Motor neuron (in vitro differentiated cells): ENCODE measurements at regions not wholly inside any gene's neighbourhood (a gene's known extent, or its start where the extent isn't known, plus 50 kb on each side); places are given as distances from the start of the nearest gene placed in this dataset.

Source experiments
- ATAC-seq, 8 experiments: fragments of 200-7000 bp; cut with Tn5 transposase; replicated peaks in 6 of 8; 2 replicates each; pipeline ENCODE4 v1.8.0; 2021; ENCODE audit warnings: mild to moderate bottlenecking in 8 of 8, moderate library complexity in 8 of 8
- H3K27ac ChIP-seq, 2 donors: fragments of 250-450 bp; sonication (Bioruptor Pico); 2 replicates each; pipeline ENCODE4 v1.9.0; 2021; ENCODE audit warnings: antibody characterized with exemption in 2 of 2, mild to moderate bottlenecking in 2 of 2, moderate library complexity in 1 of 2
- H3K4me1 ChIP-seq, 2 donors: fragments of 250-450 bp; sonication (Bioruptor Pico); replicated peaks in 1 of 2; 2 replicates each; pipeline ENCODE4 v1.6.1; 2021; ENCODE audit warnings: antibody characterized with exemption in 2 of 2, mild to moderate bottlenecking in 2 of 2, moderate library complexity in 1 of 2
- H3K4me3 ChIP-seq, 5 donors: fragments of 250-450 bp; sonication (Bioruptor Pico); 2 replicates each; pipeline ENCODE4 v1.9.0; 2021; ENCODE audit warnings: antibody characterized with exemption in 5 of 5, mild to moderate bottlenecking in 5 of 5, moderate library complexity in 4 of 5
- WGBS, 10 experiments: fragments of 450-650 bp; shearing (Covaris generic); methylation state at CpG; one replicate each; pipeline ENCODE4 v1.0.0; 2022; 5-methylcytosine and 5-hydroxymethylcytosine counted together
- in situ Hi-C, 9 experiments: fragments of 400-800 bp; cut with MboI; loops; one replicate each; pipeline ENCODE4 v1.15.0; 2021; ENCODE audit warnings: low sequenced_read_pairs in 9 of 9, low pct_unique_long_range_greater_than_20kb in 2 of 9; ENCODE audit not compliant: unreplicated experiment in 9 of 9

DNA sequence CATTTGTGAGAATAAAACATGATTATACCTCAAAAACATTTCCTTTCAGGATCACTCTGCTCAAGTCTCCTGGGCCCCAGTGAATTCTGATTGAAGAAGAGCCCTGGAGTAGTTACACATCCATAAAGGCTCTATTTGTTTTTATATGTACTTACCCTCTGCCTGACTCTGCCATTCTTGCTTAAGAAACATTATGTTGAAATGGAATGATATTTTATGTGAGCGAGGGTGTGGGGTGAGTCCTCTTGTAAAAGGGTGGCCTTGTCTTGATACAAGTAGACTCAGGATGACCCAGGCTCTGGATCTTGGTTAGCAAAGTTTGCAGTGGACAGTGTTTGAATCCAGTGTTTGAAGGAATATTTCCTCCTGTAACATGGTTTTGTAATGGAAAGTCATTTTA lies 215.4 kb upstream of the PREP start:
- Histone ChIP-seq H3K27ac (no peak overlapping the region), H3K4me3 (no peak overlapping the region), H3K4me1 (no peaks in the 10 kb centered on the region)
- no peak for ATAC-seq
- WGBS, 10 experiments = 60 to 100% (median 85%) methylated on average over 1 of the region's 1 CpG; no CpG with 5 or more reads in 2 of the 10 experiments
- in situ Hi-C loops = no loop called here

DNA sequence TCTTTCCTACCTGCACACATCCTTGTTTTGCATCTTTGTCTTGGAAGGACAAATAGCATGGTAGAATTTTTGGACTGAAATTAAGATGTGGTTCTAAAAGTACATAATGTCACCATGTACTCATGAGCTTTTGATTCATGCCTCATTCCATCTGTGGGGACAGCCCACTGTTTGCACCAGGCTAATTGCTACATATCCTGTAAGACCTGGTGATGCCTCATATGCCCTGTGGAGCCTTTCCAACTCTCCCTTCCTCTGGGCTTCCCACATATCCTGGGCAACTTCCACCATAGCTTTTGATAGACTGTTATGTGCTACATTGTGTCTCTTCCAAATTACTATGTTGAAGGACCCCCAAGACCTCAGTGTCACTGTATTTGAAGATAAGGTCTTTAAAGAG lies 213.6 kb upstream of the PREP start:
- in situ Hi-C loops = no loop called here

GRCh38 chr6:105611606-105612005 lies 208.7 kb upstream of the PREP start:
- Histone ChIP-seq H3K27ac (no peak overlapping the region), H3K4me1 (peaks cover 0 to 2% of the 10 kb centered on the region in 2 donors), H3K4me3 (no peak overlapping the region)
- in situ Hi-C loops = no loop called here
- ATAC-seq = peak in 1 of 8 experiments; percentile 26
- 0 to 100% (median 67%) methylated on average over 1 to 2 of the region's 2 CpGs; no CpG with 5 or more reads in 1 of the 10 experiments for WGBS, 10 experiments

More for the DNA sequence above, 213.6 kb upstream of the PREP start:
- Histone ChIP-seq H3K4me3 (no peak overlapping the region), H3K27ac (no peak overlapping the region), H3K4me1 (no peaks in the 10 kb centered on the region)
- ATAC-seq = no peak

DNA sequence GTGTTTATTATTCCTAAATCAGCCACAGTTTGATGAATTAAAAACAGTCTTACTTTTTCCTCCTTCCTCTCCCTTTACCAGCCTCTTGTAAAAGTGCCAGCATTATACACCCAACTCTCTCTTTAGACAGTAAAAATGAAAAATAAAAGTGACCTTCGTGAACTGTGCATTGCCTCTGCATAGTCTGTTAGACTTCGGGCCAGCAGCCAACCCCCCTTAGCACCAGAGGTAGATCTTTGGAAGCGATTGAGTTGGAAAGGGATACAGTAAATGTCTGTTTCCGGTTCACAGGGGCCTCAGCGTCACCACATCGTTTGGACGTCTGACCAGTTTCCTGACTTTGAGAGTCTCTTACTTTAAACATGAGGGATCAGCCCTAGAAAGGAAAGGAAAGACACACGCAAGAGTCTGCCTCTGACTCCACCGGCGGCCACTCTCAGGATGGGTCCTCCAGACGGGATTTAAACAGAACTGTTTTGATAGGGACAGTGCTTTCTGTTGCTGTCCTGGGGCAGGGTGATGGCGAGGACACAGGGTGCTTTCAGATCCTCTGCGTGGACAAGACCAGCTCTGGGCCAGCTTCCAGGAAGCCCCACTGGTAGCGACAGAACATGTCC lies 206.6 kb upstream of the PREP start:
- no peak overlapping the region for H3K4me3 ChIP-seq
- peaks cover 4 to 12% of the 10 kb centered on the region in 2 donors for H3K4me1 ChIP-seq
- no peak overlapping the region for H3K27ac ChIP-seq
- in situ Hi-C loops = no loop called here
- no peak for ATAC-seq
- WGBS, 10 experiments = 64 to 100% (median 90%) methylated on average over 1 to 13 of the region's 14 CpGs

GRCh38 chr6:105608711-105609374 lies 206.0 kb upstream of the PREP start:
- Histone ChIP-seq H3K4me1 (peaks cover 10 to 18% of the 10 kb centered on the region in 2 donors), H3K4me3 (no peak overlapping the region), H3K27ac (no peak overlapping the region)
- in situ Hi-C loops = no loop called here
- ATAC-seq = peak in 3 of 8 experiments; percentile 70 to 87 (median 86)
- WGBS, 10 experiments = 10 to 100% (median 83%) methylated on average over 1 to 10 of the region's 10 CpGs

DNA sequence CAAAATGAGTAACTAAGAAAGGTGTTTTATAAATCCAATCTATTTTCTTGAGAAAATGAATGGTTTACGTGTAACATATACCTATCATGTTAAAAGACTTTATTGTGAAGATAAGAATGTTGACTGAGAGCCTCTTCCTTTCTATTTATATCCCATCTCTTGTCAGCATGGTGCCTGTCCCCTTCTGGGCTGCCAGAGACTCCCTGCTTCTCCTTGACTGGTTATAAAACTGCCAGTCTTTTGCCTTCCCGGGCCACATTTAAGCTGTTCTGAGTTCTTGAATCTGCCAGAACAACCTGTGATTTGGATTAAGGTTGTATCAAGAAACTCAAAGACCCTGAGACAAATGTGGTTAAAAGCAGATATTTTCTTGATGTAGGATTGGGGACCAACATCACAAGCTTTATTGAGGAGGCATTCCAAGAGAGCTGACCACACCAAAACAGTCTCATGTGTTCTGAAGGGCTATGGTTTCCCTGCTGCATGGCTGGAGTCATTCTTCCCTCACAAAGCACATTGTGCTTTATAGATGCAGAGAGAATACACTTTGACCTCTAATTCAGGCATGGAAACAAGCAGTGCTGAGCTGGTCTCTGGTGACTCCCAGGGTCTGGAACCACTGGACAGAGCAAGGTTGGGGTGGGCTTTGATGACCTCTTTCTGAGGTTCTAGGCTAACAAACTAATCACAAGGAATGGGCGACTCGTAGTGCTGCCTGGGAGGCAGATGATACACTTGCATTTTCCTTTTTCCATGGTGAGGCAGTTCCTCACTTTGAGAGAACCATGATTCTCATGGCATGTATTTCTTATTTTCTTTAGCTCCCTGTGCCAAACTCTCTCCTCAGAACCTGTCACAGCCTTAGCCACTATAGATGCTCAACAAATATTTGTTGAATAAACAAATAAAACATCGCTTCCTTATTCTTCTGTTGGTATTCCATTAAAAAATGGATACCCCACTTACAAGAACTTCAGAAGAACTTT lies 205.0 kb upstream of the PREP start:
- WGBS, 10 experiments = 50 to 100% (median 95%) methylated on average over 1 to 5 of the region's 5 CpGs
- H3K4me1 ChIP-seq = peaks cover 12 to 28% of the 10 kb centered on the region in 2 donors
- no peak overlapping the region for H3K4me3 ChIP-seq
- H3K27ac ChIP-seq = no peak overlapping the region
- ATAC-seq = no peak
- in situ Hi-C loops = no loop called here

DNA sequence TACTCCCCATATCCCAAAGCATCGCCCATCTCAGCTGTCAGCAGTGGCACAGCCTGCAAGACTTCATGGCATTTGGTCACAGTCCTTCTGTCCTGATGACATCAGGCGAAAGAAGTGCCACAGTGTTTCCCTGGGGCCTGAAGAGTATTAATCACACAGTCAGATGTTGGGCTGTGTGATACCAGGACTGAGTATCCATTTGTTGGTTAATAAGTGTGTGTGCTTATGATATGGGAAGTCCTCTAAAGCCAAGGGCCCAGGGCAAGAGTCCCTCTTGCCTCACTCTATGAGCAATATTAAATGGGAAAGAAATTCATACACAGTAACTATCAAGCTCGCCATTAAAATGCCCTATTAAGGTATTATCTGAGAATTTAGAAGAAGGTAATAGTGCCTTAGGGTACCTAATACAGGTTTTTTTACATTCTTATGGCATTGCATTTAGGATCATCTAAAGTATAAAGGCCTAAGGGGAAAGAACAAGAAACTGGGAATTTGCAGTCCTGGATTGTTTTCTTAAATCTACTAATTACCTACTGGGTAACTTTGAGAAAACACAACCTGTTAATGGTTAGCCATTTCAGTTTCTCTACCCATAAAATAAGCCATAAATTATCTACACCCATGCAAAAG lies 204.1 kb upstream of the PREP start:
- H3K27ac ChIP-seq = no peak overlapping the region
- H3K4me1 ChIP-seq = peaks cover 12 to 29% of the 10 kb centered on the region in 2 donors
- in situ Hi-C loops = no loop called here
- WGBS, 10 experiments = 80 to 100% (median 90%) methylated on average over 1 to 3 of the region's 3 CpGs; no CpG with 5 or more reads in 2 of the 10 experiments
- no peak overlapping the region for H3K4me3 ChIP-seq
- peak in 5 of 8 experiments; percentile 35 to 65 (median 49) for ATAC-seq

- WGBS, 10 experiments = 40 to 100% (median 81%) methylated on average over 1 to 3 of the region's 3 CpGs
- no peak overlapping the region for H3K4me3 ChIP-seq
- ATAC-seq = no peak
- H3K27ac ChIP-seq = peak overlapping the region in 1 of 2 donors; percentile 5
- in situ Hi-C loops = no loop called here
- H3K4me1 ChIP-seq = peaks cover 17 to 29% of the 10 kb centered on the region in 2 donors
These were observed 201.7 kb upstream of the PREP start for GRCh38 chr6:105604587-105604884.

- peak overlapping the region in 1 of 2 donors; percentile 5 for H3K27ac ChIP-seq
- H3K4me3 ChIP-seq = no peak overlapping the region
- peak in 5 of 8 experiments; percentile 78 to 93 (median 86) for ATAC-seq
- in situ Hi-C loops = no loop called here
- 0 to 60% (median 50%) methylated on average over 1 to 4 of the region's 4 CpGs; no CpG with 5 or more reads in 1 of the 10 experiments for WGBS, 10 experiments
- peaks cover 17 to 29% of the 10 kb centered on the region in 2 donors for H3K4me1 ChIP-seq
These were observed 201.1 kb upstream of the PREP start for GRCh38 chr6:105603788-105604586.

DNA sequence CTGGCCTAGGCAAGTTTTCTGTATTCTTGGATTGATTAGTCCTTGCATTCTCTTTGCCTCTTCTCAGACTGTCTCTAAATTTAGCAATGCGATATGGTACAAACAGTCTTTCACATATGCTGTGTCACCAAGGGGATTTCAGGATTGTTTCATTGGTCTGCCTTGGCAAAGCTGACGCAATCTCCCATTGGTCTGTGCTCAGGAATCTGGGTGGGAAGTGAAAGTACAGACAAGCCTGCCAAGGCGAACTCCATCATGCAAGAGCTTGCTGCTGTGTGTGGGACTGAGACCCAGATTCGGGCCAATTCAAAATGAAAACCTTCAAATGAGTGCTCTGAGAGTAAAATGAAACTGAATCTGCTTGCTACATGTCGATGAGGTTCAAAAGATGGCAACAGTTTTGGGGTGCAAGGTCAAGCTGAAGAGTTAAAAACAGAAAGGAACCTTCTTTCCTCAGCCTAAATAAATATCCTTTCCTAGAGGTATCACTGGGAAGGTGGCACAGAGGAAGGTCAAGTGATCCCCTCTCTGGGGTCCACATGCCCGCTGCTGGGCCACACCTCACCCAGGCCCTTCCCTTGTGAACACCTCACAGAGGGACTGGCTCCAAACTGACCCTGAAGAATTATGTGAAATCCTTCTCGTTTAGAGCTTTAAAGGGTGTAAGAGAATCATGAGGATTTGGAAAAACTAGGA lies 198.8 kb upstream of the PREP start:
- WGBS, 10 experiments = 23 to 100% (median 88%) methylated on average over 1 to 6 of the region's 7 CpGs; no CpG with 5 or more reads in 2 of the 10 experiments
- Histone ChIP-seq H3K4me3 (no peak overlapping the region), H3K4me1 (peaks cover 15 to 29% of the 10 kb centered on the region in 2 donors), H3K27ac (no peak overlapping the region)
- ATAC-seq = peak in 6 of 8 experiments; percentile 64 to 89 (median 74)
- in situ Hi-C loops = no loop called here

- in situ Hi-C loops = no loop called here
- WGBS, 10 experiments = 38 to 100% (median 77%) methylated on average over 1 to 9 of the region's 9 CpGs
- ATAC-seq = peak in 2 of 8 experiments; percentile 4 to 28
- Histone ChIP-seq H3K27ac (no peak overlapping the region), H3K4me1 (peaks cover 15 to 29% of the 10 kb centered on the region in 2 donors), H3K4me3 (no peak overlapping the region)
These were observed 197.7 kb upstream of the PREP start for GRCh38 chr6:105600336-105601260.
